Upper lobe of left lung (tissue), 6 donors: ENCODE measurements at regions not wholly inside any gene's neighbourhood (a gene's known extent, or its start where the extent isn't known, plus 50 kb on each side); places are given as distances from the start of the nearest gene placed in this dataset.

Experiments used
- ATAC-seq, 2 donors: fragments of 200-7000 bp; cut with Tn5 transposase; one replicate each; pipeline ENCODE4 v1.9.1; 2022; ENCODE audit warnings: mild to moderate bottlenecking in 2 of 2, moderate library complexity in 2 of 2; ENCODE audit not compliant: low FRiP score in 2 of 2
- DNase-seq, 2 donors: peaks; one replicate each; pipeline ENCODE4 v3.0.0-alpha.2; 2019 to 2020
- H3K27ac ChIP-seq, 4 donors: fragments of 200-600 bp; sonication (generic); one replicate each; pipeline ENCODE4 v1.5.1; 2016 to 2019
- H3K27me3 ChIP-seq, 4 donors: fragments of 200-600 bp; sonication (generic); one replicate each; pipeline ENCODE4 v1.5.1; 2017 to 2019
- H3K36me3 ChIP-seq, 4 donors: fragments of 200-600 bp; sonication (generic); one replicate each; pipeline ENCODE4 v1.5.1; 2016 to 2019
- H3K4me1 ChIP-seq, 4 donors: fragments of 200-600 bp; sonication (generic); one replicate each; pipeline ENCODE4 v1.5.1; 2018 to 2019
- H3K4me3 ChIP-seq, 4 donors: fragments of 200-600 bp; sonication (generic); one replicate each; pipeline ENCODE4 v1.5.1; 2017 to 2019; ENCODE audit warnings: mild to moderate bottlenecking in 2 of 4, moderate library complexity in 1 of 4
- H3K9me3 ChIP-seq, 4 donors: fragments of 200-600 bp; sonication (generic); one replicate each; pipeline ENCODE4 v1.5.1; 2018 to 2019
- EP300 ChIP-seq, 4 donors: sonication (generic); formaldehyde crosslinking; IDR thresholded peaks; one replicate each; pipeline ENCODE4 v1.5.1; 2017; ENCODE audit warnings: antibody characterized with exemption in 4 of 4, control low read depth in 2 of 4
- POLR2A ChIP-seq, 4 donors: fragments of 450-650 bp; IDR thresholded peaks; one replicate each; pipeline ENCODE4 v1.5.1; 2016 to 2017; ENCODE audit warnings: antibody characterized with exemption in 4 of 4, mild to moderate bottlenecking in 2 of 4
- POLR2AphosphoS5 ChIP-seq, 2 donors: sonication (generic); formaldehyde crosslinking; IDR thresholded peaks; one replicate each; pipeline ENCODE4 v1.5.1; 2017; ENCODE audit warnings: antibody characterized with exemption in 2 of 2
- WGBS, 2 donors: methylation state at CpG; one replicate each; pipeline ENCODE4 v1.1.5; 2017 to 2018; 5-methylcytosine and 5-hydroxymethylcytosine counted together
- TF ChIP-seq, protein P1 (sequence below), 6 experiments: fragments of 450-650 bp in 4 of 6; fragments of 200-600 bp in 2 of 6; sonication (generic) in 2 of 6; IDR thresholded peaks; one replicate each; pipeline ENCODE4 v1.5.1; 2016 to 2019; ENCODE audit warnings: antibody characterized with exemption in 6 of 6
- donor health status: DM: no; HTN: no; CAD: no; lungs with moderate emphysema.
- donor health status: DM: no; HTN: yes; CAD: no; lungs with severe emphysema.

DNA sequence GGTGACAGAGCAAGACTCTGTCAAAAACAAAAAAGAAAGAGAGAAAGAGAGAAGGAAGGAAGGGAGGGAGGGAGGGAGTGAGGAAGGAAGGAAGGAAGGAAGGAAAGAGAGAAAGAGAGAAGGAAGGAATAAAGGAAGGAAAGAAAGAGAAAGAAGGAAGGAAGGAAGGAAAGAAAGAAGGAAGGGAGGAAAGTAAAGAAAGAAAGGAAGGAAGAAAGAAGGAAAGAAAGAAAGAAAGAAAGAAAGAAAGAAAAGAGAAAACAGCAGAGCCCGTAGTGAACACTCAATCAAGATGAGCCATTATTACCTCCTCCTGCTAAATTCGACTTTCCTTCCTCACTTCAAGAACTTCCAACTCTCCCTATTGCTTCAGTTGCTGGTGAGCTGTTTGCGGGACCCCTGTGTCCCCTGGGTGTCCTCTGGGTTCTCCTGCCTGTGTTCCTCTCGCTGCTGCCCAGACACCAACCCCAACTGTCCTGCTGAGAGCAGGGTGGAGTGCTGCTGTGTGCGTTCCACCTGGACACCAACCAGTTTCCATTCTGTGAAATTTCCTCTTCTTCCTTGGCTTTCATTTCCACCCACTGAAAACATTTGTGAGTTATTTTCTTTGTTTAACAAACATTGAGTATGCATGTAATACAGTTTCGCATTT is 266.4 kb downstream of the FAM43A start:
- H3K4me1 ChIP-seq = peaks cover 8 to 15% (median 12%) of the 10 kb centered on the region in 4 donors
- H3K27ac ChIP-seq = no peak overlapping the region
- DNase-seq (no peak), ATAC-seq (no peak)
- no peaks in the 10 kb centered on the region for H3K9me3 ChIP-seq
- TF ChIP-seq POLR2AphosphoS5 (IDR thresholded peaks at IDR 0.05) (no peak), EP300 (IDR thresholded peaks at IDR 0.05) (no peak), POLR2A (IDR thresholded peaks at IDR 0.05) (no peak)
- TF ChIP-seq, protein P1, sequence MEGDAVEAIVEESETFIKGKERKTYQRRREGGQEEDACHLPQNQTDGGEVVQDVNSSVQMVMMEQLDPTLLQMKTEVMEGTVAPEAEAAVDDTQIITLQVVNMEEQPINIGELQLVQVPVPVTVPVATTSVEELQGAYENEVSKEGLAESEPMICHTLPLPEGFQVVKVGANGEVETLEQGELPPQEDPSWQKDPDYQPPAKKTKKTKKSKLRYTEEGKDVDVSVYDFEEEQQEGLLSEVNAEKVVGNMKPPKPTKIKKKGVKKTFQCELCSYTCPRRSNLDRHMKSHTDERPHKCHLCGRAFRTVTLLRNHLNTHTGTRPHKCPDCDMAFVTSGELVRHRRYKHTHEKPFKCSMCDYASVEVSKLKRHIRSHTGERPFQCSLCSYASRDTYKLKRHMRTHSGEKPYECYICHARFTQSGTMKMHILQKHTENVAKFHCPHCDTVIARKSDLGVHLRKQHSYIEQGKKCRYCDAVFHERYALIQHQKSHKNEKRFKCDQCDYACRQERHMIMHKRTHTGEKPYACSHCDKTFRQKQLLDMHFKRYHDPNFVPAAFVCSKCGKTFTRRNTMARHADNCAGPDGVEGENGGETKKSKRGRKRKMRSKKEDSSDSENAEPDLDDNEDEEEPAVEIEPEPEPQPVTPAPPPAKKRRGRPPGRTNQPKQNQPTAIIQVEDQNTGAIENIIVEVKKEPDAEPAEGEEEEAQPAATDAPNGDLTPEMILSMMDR (IDR thresholded peaks at IDR 0.05) = no peak
- H3K4me3 ChIP-seq = no peak overlapping the region
- no peaks in the 10 kb centered on the region for H3K36me3 ChIP-seq
- WGBS, 2 donors = 69 to 73% methylated on average over 6 of the region's 6 CpGs
- no peaks in the 10 kb centered on the region for H3K27me3 ChIP-seq

DNA sequence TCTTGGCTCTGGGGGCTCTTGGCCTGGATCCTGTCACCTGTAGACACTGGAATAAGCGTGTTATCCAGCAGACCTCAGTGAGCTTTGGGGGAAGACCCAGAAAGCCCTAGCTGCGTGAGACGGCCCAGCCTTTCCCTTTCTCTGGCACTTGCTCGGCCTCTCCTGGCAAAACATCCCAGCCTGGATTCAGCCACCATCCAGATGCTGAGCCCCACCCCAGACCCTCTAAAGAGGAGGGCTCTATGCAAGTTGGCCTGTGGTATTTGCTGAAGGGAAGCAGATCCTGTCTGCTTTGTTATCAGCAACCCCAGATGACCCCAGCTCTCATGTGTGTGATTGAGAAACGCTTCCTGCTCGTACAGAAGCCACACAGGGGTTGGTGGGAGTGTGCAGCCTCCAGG is 267.2 kb downstream of the FAM43A start:
- DNase-seq (no peak), ATAC-seq (peak in 1 of 2 donors; percentile 29)
- Histone ChIP-seq H3K4me3 (no peak overlapping the region), H3K4me1 (peaks cover 8 to 15% (median 12%) of the 10 kb centered on the region in 4 donors), H3K27me3 (no peaks in the 10 kb centered on the region), H3K36me3 (no peaks in the 10 kb centered on the region), H3K27ac (no peak overlapping the region), H3K9me3 (no peaks in the 10 kb centered on the region)
- WGBS, 2 donors = 31 to 55% methylated on average over 6 of the region's 6 CpGs
- no peak for TF ChIP-seq EP300 (IDR thresholded peaks at IDR 0.05)
- no peak for TF ChIP-seq POLR2AphosphoS5 (IDR thresholded peaks at IDR 0.05)
- TF ChIP-seq, protein P1 (IDR thresholded peaks at IDR 0.05) = no peak
- no peak for TF ChIP-seq POLR2A (IDR thresholded peaks at IDR 0.05)

DNA sequence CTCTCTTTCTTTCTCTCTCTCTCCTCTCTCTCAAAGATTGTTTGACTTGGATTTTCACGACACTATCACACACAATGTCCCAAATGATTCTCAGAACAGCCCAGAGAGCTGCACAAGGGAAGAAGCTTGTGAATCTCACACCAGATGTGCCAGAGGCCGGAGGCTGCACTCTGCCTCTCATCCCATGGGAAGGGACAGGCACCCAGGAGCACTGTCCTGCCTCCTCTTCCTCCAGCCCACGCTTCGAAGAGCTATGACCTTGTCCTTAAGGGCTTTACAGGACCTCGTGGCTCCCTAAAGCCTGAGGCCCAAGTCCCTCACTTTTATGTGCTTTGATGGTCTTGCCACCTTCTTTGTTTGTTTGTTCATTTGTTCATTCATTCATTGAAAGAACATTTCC is 267.6 kb downstream of the FAM43A start:
- Histone ChIP-seq H3K9me3 (no peaks in the 10 kb centered on the region), H3K4me3 (no peak overlapping the region), H3K27ac (no peak overlapping the region), H3K4me1 (peaks cover 8 to 15% (median 12%) of the 10 kb centered on the region in 4 donors), H3K36me3 (no peaks in the 10 kb centered on the region), H3K27me3 (no peaks in the 10 kb centered on the region)
- DNase-seq = no peak
- WGBS, 2 donors = 76 to 79% methylated on average over 5 of the region's 5 CpGs
- ATAC-seq = no peak
- TF ChIP-seq, protein P1 (IDR thresholded peaks at IDR 0.05) = no peak
- TF ChIP-seq POLR2AphosphoS5 (IDR thresholded peaks at IDR 0.05) = no peak
- TF ChIP-seq POLR2A (IDR thresholded peaks at IDR 0.05) = no peak
- TF ChIP-seq EP300 (IDR thresholded peaks at IDR 0.05) = no peak

GRCh38 chr3:194955546-194955945 is 269.9 kb downstream of the FAM43A start:
- 88 to 94% methylated on average over 7 of the region's 7 CpGs for WGBS, 2 donors
- Histone ChIP-seq H3K27ac (no peak overlapping the region), H3K4me3 (no peak overlapping the region), H3K4me1 (peaks cover 8 to 15% (median 12%) of the 10 kb centered on the region in 4 donors), H3K36me3 (no peaks in the 10 kb centered on the region), H3K27me3 (no peaks in the 10 kb centered on the region), H3K9me3 (no peaks in the 10 kb centered on the region)
- DNase-seq (no peak), ATAC-seq (no peak)
- TF ChIP-seq EP300 (IDR thresholded peaks at IDR 0.05) (no peak), POLR2AphosphoS5 (IDR thresholded peaks at IDR 0.05) (no peak), POLR2A (IDR thresholded peaks at IDR 0.05) (no peak)
- TF ChIP-seq, protein P1 (IDR thresholded peaks at IDR 0.05) = no peak
